ENCODE measurements at regions not wholly inside any gene's neighbourhood (a gene's known extent, or its start where the extent isn't known, plus 50 kb on each side); places are given as distances from the start of the nearest gene placed in this dataset.

DNA sequence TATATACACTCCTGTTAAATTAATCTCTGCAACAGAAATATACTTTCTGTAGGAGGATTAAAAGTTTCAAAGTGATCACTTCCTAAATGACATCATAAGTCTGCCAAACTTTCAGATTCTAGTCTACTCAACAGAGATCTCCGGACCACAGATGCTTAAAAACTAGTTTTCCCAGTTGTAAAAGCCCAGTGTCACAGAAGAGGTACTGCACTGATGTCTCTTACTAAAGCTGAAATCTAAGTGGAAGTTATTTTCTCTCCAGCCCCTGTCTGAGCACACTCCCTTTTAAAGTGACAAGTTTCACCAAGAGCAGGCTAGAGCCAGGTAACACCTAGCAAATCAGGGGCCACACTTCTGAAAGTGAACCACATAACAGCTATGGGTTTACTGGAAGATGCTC is 71.6 kb upstream of the DST start:
- no peak for DNase-seq (ENCODE audit: low read depth)

GRCh38 chr6:56713254-56713672 is 70.6 kb upstream of the DST start:
- no peak for DNase-seq (ENCODE audit: low read depth)

GRCh38 chr6:56710967-56711366 is 68.3 kb upstream of the DST start:
- DNase-seq (ENCODE audit: low read depth), result no peak

DNA sequence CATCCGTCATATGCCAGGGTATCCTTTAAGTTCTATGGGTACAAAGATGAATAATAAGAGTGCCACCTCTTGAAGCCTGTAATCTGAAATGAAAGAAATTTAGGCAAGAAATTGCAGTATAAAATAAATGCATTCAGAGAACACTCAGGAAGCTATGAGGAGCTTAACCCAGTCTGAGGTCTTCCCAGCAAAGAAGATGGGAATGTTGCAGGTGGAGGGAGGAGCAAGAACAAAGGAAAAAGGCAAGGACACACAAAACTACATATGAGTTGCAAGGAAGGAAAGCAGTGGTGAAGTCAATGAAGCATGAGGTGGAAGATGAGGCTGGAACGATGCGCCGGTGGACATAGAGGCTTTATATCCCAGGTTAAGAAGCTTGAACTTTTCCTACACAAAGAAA is 67.0 kb upstream of the DST start:
- no peak for DNase-seq (ENCODE audit: low read depth)

GRCh38 chr6:56708810-56709597 is 66.3 kb upstream of the DST start:
- DNase-seq (ENCODE audit: low read depth), result no peak

DNA sequence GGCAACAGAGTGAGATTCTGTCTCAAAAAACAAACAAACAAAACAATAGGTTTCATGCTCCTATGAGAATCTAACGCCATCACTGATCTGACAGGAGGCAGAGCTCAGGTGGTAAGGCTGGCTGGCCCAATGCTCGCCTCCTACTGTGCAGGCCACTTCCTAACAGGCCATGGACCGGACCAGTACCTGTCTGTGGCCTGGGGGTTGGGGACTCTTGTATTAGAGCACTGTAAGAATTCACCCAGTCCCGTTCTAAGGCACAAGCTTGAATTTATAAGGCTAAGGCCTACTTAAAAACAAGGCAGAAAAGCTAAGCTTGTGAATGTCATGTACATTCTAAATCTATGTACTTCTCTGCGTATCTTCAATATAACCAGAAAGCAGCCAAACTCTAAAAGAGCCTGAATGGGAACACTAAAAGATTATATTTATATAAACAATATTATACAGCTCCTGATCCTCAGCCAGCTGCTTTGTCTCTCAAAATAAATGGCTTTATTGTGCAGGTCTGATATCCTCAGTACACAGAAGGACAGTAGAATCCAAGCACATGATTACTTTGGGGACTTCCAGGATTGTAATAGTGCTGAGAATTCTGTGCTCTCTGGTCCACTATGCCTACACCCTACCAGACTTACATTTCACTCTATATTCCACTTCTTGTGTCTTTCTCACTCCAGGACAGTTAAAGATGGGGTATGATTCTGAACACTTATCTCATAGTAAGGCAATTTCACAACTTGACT is 64.5 kb upstream of the DST start:
- DNase-seq (ENCODE audit: low read depth), result no peak

GRCh38 chr6:56699066-56699654 is 56.5 kb upstream of the DST start:
- no peak for DNase-seq (ENCODE audit: low read depth)

DNA sequence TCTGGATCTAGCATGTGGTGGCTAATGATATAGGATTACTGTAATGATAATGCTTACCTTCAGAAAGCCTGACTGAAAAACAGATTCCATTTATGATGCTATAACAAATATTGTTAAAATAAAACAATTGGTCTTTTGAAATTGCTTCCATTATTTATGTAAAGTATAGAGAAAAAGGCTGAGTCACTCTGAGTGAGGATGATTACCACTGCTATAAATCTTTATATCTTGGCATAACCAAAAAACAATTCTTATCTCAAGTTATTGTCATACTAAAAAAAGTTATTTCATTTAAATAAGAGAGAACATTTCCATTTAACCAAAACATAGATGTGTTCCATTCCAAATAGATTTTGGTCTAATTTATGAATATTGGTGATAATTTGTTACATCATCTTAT is 53.0 kb upstream of the DST start:
- no peak for DNase-seq (ENCODE audit: low read depth)

- DNase-seq (ENCODE audit: low read depth), result no peak
Observed at GRCh38 chr6:56694002-56694401, 51.3 kb upstream of the DST start.

GRCh38 chr6:56693246-56693607 is 50.5 kb upstream of the DST start:
- no peak for DNase-seq (ENCODE audit: low read depth)

DNA sequence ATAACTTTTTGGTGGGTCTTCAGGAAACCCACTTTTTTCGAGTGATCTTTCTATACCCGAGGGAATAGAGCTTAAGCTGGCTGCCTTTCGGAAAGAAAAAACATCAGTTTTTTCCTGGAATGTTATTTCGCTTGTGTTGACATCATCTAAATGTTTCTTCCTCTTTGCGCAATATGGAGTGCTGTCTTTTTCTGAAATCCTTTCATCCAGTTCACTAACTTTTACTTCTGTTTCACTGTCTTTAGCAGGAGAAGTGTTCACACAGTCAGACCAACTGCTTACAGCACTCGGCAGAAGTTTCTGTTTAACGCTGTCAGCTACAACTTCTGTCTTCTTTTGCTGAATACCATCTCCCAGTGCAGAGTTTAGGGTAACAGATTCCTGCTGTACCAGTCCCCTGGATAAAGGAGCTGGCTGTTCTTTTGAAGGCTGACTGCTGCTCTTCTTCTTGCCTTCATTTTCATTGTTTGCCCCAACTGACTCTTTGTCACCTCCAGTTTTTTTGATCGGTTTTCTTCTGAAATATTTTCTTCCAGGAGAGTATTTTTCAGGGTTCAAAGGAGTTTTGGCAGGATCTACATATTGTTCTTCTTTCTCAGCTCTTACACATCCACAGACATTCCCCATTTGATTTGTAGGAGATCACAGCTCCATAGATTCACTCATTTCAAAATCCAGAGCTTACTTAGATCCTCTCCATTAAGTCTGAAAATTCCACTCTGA is 50.0 kb upstream of the DST start:
- no peak for DNase-seq (ENCODE audit: low read depth)
